ENCODE measurements at regions not wholly inside any gene's neighbourhood (a gene's known extent, or its start where the extent isn't known, plus 50 kb on each side); places are given as distances from the start of the nearest gene placed in this dataset.

DNA sequence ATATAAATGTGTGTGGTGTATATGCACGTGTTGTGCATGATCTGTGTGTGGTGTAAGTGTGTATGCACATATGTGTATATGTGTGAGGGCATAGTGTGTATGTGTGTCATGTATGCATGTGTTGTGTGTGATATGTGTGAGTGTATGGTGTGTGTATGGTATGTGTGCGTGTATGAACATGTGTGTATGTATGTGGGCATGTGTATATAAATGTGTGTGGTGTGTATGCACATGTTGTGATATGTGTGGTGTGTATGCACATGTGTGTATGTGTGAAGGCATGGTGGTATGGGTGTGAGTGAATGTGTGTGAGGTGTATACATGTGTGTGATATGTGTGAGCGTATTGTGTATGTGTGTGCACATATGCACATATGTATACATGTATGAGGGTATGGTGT lies 198.7 kb downstream of the RBFOX3 start:
- intact Hi-C loops (cut with DNase I): no loop called here

GRCh38 chr17:79411419-79411818 lies 199.4 kb downstream of the RBFOX3 start:
- Histone ChIP-seq H3K9ac (ENCODE audit: low read length in 3 of 3) (no peak overlapping the region), H3K27ac (ENCODE audit: low read depth in 2 of 2, low read length in 2 of 2) (no peak overlapping the region), H3K4me3 (ENCODE audit: low read length in 3 of 3) (no peak overlapping the region), H3K4me1 (ENCODE audit: control insufficient read depth in 2 of 3, insufficient read depth in 2 of 3, low read depth in 1 of 3, low read length in 3 of 3) (no peaks in the 10 kb centered on the region), H3K27me3 (ENCODE audit: control insufficient read depth, insufficient read depth, low read length) (peaks cover 6% of the 10 kb centered on the region), H3K36me3 (ENCODE audit: control insufficient read depth in 2 of 3, insufficient read depth in 3 of 3, low read length in 3 of 3) (no peaks in the 10 kb centered on the region), H3K9me3 (ENCODE audit: control insufficient read depth in 2 of 3, insufficient read depth in 1 of 3, low read length in 3 of 3) (no peaks in the 10 kb centered on the region)
- no peak for TF ChIP-seq CTCF (IDR thresholded peaks at IDR 0.05; ENCODE audit: borderline replicate concordance, extremely low read depth, insufficient read depth)
- FAIRE-seq (no peak), DNase-seq (no peak)
- intact Hi-C loops (cut with DNase I): no loop called here

More for the DNA sequence above, 198.7 kb downstream of the RBFOX3 start:
- H3K4me3 ChIP-seq (ENCODE audit: low read length in 3 of 3): no peak overlapping the region
- TF ChIP-seq CTCF (IDR thresholded peaks at IDR 0.05; ENCODE audit: borderline replicate concordance, extremely low read depth, insufficient read depth): no peak
- peaks cover 3% of the 10 kb centered on the region for H3K27me3 ChIP-seq (ENCODE audit: control insufficient read depth, insufficient read depth, low read length)
- FAIRE-seq (no peak), DNase-seq (no peak)
- H3K9ac ChIP-seq (ENCODE audit: low read length in 3 of 3): no peak overlapping the region
- H3K36me3 ChIP-seq (ENCODE audit: control insufficient read depth in 2 of 3, insufficient read depth in 3 of 3, low read length in 3 of 3): no peaks in the 10 kb centered on the region
- no peaks in the 10 kb centered on the region for H3K9me3 ChIP-seq (ENCODE audit: control insufficient read depth in 2 of 3, insufficient read depth in 1 of 3, low read length in 3 of 3)
- no peak overlapping the region for H3K27ac ChIP-seq (ENCODE audit: low read depth in 2 of 2, low read length in 2 of 2)
- H3K4me1 ChIP-seq (ENCODE audit: control insufficient read depth in 2 of 3, insufficient read depth in 2 of 3, low read depth in 1 of 3, low read length in 3 of 3): no peaks in the 10 kb centered on the region

DNA sequence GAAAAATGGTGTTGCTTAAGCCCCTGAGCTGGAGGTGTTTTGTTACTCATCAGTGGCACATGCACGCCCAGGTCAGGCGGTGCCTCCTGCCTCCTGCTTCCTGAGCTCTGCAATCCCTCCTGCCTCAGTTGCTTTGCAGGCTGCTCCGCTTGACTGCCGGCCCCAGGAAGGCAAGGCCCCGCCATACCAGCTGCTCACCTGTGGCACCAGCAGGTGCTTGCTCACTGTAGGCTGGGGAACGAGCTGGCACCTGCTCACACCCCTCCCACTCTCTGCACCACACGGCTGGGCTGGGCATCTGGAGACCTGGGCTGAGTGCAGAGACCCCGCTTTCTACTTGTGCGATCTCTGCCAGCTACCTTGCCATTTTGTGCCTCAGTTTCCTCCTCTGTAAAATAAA lies 200.2 kb downstream of the RBFOX3 start:
- no peak overlapping the region for H3K4me3 ChIP-seq (ENCODE audit: low read length in 3 of 3)
- H3K9ac ChIP-seq (ENCODE audit: low read length in 3 of 3): no peak overlapping the region
- FAIRE-seq (no peak), DNase-seq (peak in 1 of 5 donors; percentile 41)
- intact Hi-C loops (cut with DNase I): no loop called here
- H3K27me3 ChIP-seq (ENCODE audit: control insufficient read depth, insufficient read depth, low read length): peaks cover 13% of the 10 kb centered on the region
- H3K9me3 ChIP-seq (ENCODE audit: control insufficient read depth in 2 of 3, insufficient read depth in 1 of 3, low read length in 3 of 3): no peaks in the 10 kb centered on the region
- H3K27ac ChIP-seq (ENCODE audit: low read depth in 2 of 2, low read length in 2 of 2): no peak overlapping the region
- TF ChIP-seq CTCF (IDR thresholded peaks at IDR 0.05; ENCODE audit: borderline replicate concordance, extremely low read depth, insufficient read depth): no peak
- H3K36me3 ChIP-seq (ENCODE audit: control insufficient read depth in 2 of 3, insufficient read depth in 3 of 3, low read length in 3 of 3): no peaks in the 10 kb centered on the region
- no peaks in the 10 kb centered on the region for H3K4me1 ChIP-seq (ENCODE audit: control insufficient read depth in 2 of 3, insufficient read depth in 2 of 3, low read depth in 1 of 3, low read length in 3 of 3)

DNA sequence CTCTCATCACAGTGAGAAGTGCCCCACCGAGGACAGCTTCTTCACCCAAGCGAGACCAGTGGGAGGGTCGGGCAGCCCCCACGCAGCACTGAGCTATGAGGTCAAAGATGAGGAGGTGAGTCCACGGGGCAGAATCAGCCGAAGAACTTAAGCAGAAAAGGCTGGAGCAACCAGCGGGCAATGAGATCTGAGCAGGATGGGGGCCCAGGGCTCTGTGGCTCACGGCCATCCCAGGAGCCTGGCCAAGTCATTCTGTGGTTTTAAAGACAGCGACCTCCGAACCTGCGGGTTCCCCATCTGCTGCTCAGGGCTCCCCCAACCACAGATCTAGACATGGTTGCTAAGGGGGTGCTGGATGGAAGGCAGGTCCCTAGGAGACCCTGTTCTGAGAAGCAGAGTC lies 202.6 kb downstream of the RBFOX3 start:
- no peak for FAIRE-seq
- intact Hi-C loops (cut with DNase I): no loop called here
- H3K27me3 ChIP-seq (ENCODE audit: control insufficient read depth, insufficient read depth, low read length): peaks cover 14% of the 10 kb centered on the region
- H3K4me3 ChIP-seq (ENCODE audit: low read length in 3 of 3): no peak overlapping the region
- H3K36me3 ChIP-seq (ENCODE audit: control insufficient read depth in 2 of 3, insufficient read depth in 3 of 3, low read length in 3 of 3): no peaks in the 10 kb centered on the region
- no peaks in the 10 kb centered on the region for H3K4me1 ChIP-seq (ENCODE audit: control insufficient read depth in 2 of 3, insufficient read depth in 2 of 3, low read depth in 1 of 3, low read length in 3 of 3)
- H3K9ac ChIP-seq (ENCODE audit: low read length in 3 of 3): no peak overlapping the region
- no peak for TF ChIP-seq CTCF (IDR thresholded peaks at IDR 0.05; ENCODE audit: borderline replicate concordance, extremely low read depth, insufficient read depth)
- no peak overlapping the region for H3K27ac ChIP-seq (ENCODE audit: low read depth in 2 of 2, low read length in 2 of 2)
- peak in 1 of 5 donors; percentile 33 for DNase-seq
- H3K9me3 ChIP-seq (ENCODE audit: control insufficient read depth in 2 of 3, insufficient read depth in 1 of 3, low read length in 3 of 3): no peaks in the 10 kb centered on the region

All from kidney (tissue), 13 donors.